ENCODE measurements at regions not wholly inside any gene's neighbourhood (a gene's known extent, or its start where the extent isn't known, plus 50 kb on each side); places are given as distances from the start of the nearest gene placed in this dataset.

DNA sequence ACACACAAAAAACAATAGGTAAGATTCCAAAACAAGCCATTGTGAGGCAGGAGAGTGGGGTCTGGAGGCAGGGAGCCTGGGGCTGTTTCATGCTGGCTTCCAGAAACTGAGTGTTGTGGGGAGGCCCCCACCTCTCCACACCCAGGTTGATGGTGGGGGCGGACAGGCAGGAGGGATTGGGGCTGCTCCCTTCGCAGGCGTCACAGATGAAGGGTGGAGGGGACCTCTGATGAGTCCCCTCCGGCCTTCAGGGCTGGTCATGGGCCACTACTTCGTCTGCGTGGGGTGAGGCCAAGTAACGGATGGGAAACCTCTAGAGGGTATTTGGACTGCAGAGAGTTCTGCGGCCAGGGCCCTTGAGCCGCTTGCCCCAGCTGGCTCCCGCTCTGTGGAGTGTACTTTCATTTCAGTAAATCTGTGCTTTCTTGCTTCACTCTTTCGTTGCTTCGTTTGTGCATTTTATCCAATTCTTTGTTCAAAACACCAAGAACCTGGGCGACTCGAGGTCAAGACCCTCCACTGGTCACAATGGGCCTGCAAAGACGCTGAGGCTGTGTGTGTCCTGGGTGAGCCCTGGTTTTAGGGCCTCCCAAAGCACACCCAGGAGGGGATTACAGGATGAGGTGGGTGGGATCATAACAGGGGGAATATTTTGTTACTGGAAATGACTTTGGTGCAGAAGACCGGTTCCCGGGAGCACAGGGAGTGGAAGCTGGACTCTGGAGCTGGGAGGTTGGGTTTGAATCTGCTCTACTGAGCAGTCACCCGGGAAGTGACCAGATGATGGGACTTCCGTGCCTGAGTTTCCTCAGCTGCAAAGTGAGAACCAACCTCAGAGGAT lies 83.7 kb upstream of the ADRA2C start:
- TF ChIP-seq EZH2phosphoT487 (IDR thresholded peaks at IDR 0.05; ENCODE audit: borderline replicate concordance, low read depth): no peak
- no peak for TF ChIP-seq CHD2 (IDR thresholded peaks at IDR 0.05; ENCODE audit: low read length, partially characterized antibody)
